ENCODE measurements at regions not wholly inside any gene's neighbourhood (a gene's known extent, or its start where the extent isn't known, plus 50 kb on each side); places are given as distances from the start of the nearest gene placed in this dataset.
A peak's percentile ranks its signal among the peaks of the same experiment; 100 is the strongest.

DNA sequence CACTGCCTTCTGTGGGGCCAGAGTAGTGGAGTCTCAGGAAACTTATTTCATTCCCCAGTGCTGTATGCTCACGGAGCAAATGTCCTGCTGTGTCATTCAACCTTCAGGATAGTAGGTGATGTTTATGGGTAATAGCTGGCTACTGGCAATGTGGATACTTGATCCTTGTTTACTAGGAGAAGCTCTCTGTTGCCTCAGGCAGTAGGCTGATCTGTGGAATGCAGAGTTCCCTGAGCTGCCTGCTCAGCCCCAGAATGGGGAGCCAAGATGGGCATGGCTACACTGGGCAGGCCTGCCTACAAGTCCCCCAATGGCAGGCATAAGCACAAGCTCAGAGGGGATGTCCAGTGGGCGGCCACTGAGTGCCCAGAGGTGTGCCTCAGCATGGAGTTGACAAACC lies 323.1 kb upstream of the KCNN2 start:
- ATAC-seq (no peak), DNase-seq (no peak)
- Histone ChIP-seq H3K4me3 (no peak overlapping the region), H3K4me1 (no peaks in the 10 kb centered on the region), H3K27ac (no peak overlapping the region), H3K36me3 (no peaks in the 10 kb centered on the region), H3K9me3 (no peaks in the 10 kb centered on the region), H3K27me3 (no peaks in the 10 kb centered on the region)
- TF ChIP-seq, protein P1, sequence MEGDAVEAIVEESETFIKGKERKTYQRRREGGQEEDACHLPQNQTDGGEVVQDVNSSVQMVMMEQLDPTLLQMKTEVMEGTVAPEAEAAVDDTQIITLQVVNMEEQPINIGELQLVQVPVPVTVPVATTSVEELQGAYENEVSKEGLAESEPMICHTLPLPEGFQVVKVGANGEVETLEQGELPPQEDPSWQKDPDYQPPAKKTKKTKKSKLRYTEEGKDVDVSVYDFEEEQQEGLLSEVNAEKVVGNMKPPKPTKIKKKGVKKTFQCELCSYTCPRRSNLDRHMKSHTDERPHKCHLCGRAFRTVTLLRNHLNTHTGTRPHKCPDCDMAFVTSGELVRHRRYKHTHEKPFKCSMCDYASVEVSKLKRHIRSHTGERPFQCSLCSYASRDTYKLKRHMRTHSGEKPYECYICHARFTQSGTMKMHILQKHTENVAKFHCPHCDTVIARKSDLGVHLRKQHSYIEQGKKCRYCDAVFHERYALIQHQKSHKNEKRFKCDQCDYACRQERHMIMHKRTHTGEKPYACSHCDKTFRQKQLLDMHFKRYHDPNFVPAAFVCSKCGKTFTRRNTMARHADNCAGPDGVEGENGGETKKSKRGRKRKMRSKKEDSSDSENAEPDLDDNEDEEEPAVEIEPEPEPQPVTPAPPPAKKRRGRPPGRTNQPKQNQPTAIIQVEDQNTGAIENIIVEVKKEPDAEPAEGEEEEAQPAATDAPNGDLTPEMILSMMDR (IDR thresholded peaks at IDR 0.05), result no peak
- intact Hi-C loops (cut with DNase I), result no loop called here

DNA sequence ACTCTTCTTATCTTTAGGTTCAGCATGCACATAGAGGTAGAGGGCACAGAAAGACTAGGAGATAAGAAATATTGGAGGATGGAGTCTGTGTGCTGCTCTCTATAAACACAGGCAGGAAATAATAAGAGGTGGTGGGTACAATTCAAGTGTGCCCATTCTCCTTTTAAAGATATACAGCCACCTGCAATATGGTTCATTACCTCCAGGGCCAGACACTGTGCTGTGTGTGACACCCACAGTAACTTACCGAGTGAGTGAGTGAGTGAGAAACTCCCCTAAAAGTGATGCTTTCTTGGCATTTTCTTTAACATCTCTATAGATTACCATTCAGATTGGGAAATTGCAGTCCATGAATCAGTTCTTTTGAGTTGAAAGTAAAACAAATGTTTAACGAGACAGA lies 311.8 kb upstream of the KCNN2 start:
- DNase-seq (no peak), ATAC-seq (no peak)
- no peaks in the 10 kb centered on the region for H3K36me3 ChIP-seq
- H3K27me3 ChIP-seq, result peaks cover 9% of the 10 kb centered on the region
- peaks cover 4% of the 10 kb centered on the region for H3K4me1 ChIP-seq
- TF ChIP-seq, protein P1 (IDR thresholded peaks at IDR 0.05), result no peak
- no peak overlapping the region for H3K4me3 ChIP-seq
- intact Hi-C loops (cut with DNase I), result no loop called here
- H3K27ac ChIP-seq, result no peak overlapping the region
- H3K9me3 ChIP-seq, result no peaks in the 10 kb centered on the region

DNA sequence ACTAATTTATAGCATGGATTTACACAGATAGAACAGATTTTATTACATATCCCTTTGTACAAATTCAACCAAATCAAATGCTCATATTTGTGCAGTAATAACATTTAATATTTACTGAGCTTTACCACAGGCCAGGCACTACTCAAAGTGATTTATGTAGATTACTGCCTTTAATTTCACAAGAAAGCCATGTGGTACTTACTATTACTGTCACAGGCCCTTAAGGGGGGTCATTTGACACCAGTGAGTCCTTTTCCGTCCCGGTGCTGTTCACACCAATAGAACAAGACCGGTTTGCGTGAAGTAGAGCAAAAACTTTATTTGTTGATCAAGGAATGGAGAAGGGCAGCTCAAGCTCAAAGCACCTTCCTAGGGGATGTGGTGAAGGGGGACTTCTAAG lies 308.5 kb upstream of the KCNN2 start:
- Histone ChIP-seq H3K36me3 (no peaks in the 10 kb centered on the region), H3K27me3 (peaks cover 32% of the 10 kb centered on the region), H3K4me1 (peaks cover 12% of the 10 kb centered on the region), H3K27ac (no peak overlapping the region), H3K9me3 (no peaks in the 10 kb centered on the region), H3K4me3 (no peak overlapping the region)
- TF ChIP-seq, protein P1 (IDR thresholded peaks at IDR 0.05), result no peak
- DNase-seq (no peak), ATAC-seq (no peak)
- intact Hi-C loops (cut with DNase I), result no loop called here

DNA sequence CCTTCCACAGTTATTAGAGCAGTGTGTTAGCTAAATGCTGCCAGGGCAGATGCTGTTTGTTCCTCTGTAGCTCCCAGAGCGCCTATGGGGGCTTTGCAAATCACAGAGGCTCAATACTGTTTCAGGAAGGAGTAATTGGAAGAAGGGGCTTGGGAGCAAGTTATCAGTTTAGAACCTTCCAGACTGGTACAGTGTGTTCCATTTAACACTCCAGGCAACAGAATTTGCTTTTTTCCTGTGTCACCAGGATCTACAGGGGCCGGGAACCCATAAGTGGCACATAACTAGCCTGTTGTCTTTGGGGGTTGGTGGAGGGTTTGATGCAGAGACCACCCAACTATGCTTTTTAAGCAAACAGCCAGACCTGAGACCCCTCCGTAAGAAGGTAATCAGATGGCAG lies 307.3 kb upstream of the KCNN2 start:
- TF ChIP-seq, protein P1 (IDR thresholded peaks at IDR 0.05), result no peak
- H3K27me3 ChIP-seq, result peaks cover 32% of the 10 kb centered on the region
- intact Hi-C loops (cut with DNase I), result no loop called here
- no peak overlapping the region for H3K27ac ChIP-seq
- ATAC-seq, result no peak
- no peak for DNase-seq
- peaks cover 12% of the 10 kb centered on the region for H3K4me1 ChIP-seq
- no peaks in the 10 kb centered on the region for H3K9me3 ChIP-seq
- no peak overlapping the region for H3K4me3 ChIP-seq
- no peaks in the 10 kb centered on the region for H3K36me3 ChIP-seq

DNA sequence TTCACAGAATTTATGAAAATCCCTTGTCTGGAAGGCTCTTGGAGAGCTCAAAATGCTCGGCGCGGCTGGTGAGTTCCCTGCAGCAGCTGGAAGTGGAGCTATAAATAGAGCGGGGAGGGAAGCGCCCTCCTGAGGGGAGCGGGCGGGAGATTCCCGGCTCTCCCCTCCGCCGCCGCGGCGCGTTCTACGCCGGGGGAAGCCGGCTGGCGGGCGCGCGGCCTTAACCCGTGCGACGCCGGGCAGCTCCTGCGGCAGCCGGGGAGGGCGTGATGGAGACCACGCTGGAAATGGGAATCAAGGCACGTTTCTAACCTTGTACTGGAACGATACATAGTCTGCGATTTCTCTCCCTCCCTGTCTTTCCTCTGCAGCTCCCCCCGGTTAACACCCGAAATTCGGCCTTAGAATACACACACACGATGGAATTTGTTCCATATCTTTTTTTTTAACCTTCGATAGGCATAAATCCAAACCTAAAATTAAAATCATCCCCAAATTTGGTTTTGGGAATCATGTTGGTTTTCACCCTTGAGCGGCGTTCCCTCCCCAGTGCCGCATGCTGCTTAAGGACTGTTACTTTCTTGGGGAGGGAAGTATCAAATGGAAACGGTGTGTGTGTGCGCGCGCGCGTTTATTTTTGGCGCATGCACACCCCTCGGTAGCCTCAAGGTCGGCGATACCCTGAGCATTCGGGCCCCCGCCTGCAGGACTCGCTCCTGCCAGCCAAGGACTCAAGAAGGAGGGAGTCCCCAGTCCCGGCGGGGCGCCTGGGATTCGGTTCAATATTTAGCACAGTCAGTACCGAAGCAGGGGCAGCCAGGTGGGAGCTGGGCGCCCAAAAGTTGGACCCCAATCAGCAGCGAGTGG lies 306.3 kb upstream of the KCNN2 start:
- intact Hi-C loops (cut with DNase I), result no loop called here
- TF ChIP-seq, protein P1 (IDR thresholded peaks at IDR 0.05), result no peak
- Histone ChIP-seq H3K9me3 (no peaks in the 10 kb centered on the region), H3K27me3 (peaks cover 32% of the 10 kb centered on the region), H3K4me1 (peaks cover 12% of the 10 kb centered on the region), H3K27ac (no peak overlapping the region), H3K4me3 (peak overlapping the region; percentile 40), H3K36me3 (no peaks in the 10 kb centered on the region)
- ATAC-seq (peak; percentile 84), DNase-seq (peak; percentile 66)
